A549 (cell line): ENCODE measurements at regions not wholly inside any gene's neighbourhood (a gene's known extent, or its start where the extent isn't known, plus 50 kb on each side); places are given as distances from the start of the nearest gene placed in this dataset.

Experiments
- ATAC-seq, 2 experiments: fragments of 200-7000 bp in 1 of 2; fragments of >200 bp in 1 of 2; cut with Nextera tagmentation in 1 of 2; cut with Tn5 transposase in 1 of 2; 3 replicates each; pipeline versions ENCODE4 v1.8.0 to v1.9.1; 2018 to 2020; ENCODE audit warnings: mild to moderate bottlenecking in 1 of 2, moderate library complexity in 1 of 2
- CTCF ChIA-PET: fragments of 300-600 bp; sonication (Branson Sonifier 250); formaldehyde crosslinking; extraction: SDS; loops from one replicate; lab custom pipeline; 2021; ENCODE audit warnings: antibody characterized with exemption, inconsistent platforms; lab: Yijun Ruan, JAX
- POLR2A ChIA-PET: fragments of 350-600 bp; formaldehyde crosslinking; extraction: SDS; loops from one replicate; lab custom pipeline; 2021; ENCODE audit warnings: antibody characterized with exemption, inconsistent platforms; lab: Yijun Ruan, JAX
- DNase-seq, 2 experiments: peaks; one replicate each; pipeline versions ENCODE4 v3.0.0 to v3.0.0-alpha.2; 2011 to 2016; ENCODE audit warnings: low read depth in 1 of 2, low spot score in 1 of 2
- FAIRE-seq: peaks from 2 replicates; lab custom pipeline; 2011; peaks lifted over from hg19 to GRCh38; lab: Jason Lieb, UNC
- H3K27ac ChIP-seq, 2 experiments: fragments of >200 bp; sonication (Bioruptor Twin); formaldehyde crosslinking; 3 replicates each; pipeline ENCODE4 v1.5.1; 2016 to 2017
- H3K4me1 ChIP-seq: fragments of >200 bp; sonication (Bioruptor Twin); formaldehyde crosslinking; 3 replicates; pipeline ENCODE4 v1.6.1; 2016
- H3K4me2 ChIP-seq: fragments of >200 bp; sonication (Bioruptor Twin); formaldehyde crosslinking; 3 replicates; pipeline ENCODE4 v1.6.1; 2016
- H3K4me3 ChIP-seq: fragments of >200 bp; sonication (Bioruptor Twin); formaldehyde crosslinking; 3 replicates; pipeline ENCODE4 v1.5.1; 2016
- H3K9me3 ChIP-seq: fragments of >200 bp; sonication (Bioruptor Twin); formaldehyde crosslinking; 3 replicates; pipeline ENCODE4 v1.6.1; 2016
- CEBPB ChIP-seq, 2 experiments: fragments of >200 bp in 1 of 2; sonication (Bioruptor Twin) in 1 of 2; formaldehyde crosslinking in 1 of 2; IDR thresholded peaks; 2 replicates each; pipeline ENCODE4 v1.6.1; 2012 to 2016
- ESRRA ChIP-seq: fragments of 150-350 bp; IDR thresholded peaks from 2 replicates; pipeline ENCODE4 v1.6.1; 2014; ENCODE audit warnings: mild to moderate bottlenecking, low read length, borderline replicate concordance
- FOSB ChIP-seq: fragments of 250-450 bp; sonication (Bioruptor Pico); IDR thresholded peaks from 2 replicates; pipeline ENCODE4 v1.5.0; 2020; ENCODE audit warnings: mild to moderate bottlenecking, moderate library complexity
- FOSL2 ChIP-seq, 2 experiments: fragments of 450-650 bp in 1 of 2; fragments of >200 bp in 1 of 2; sonication (Bioruptor Twin) in 1 of 2; formaldehyde crosslinking; IDR thresholded peaks; 2 replicates each; pipeline versions ENCODE4 v1.5.0 to v1.6.1; 2016 to 2020; ENCODE audit warnings: mild to moderate bottlenecking in 1 of 2, moderate library complexity in 1 of 2
- GATA3 ChIP-seq: IDR thresholded peaks from 2 replicates; pipeline ENCODE4 v1.6.1; 2012; ENCODE audit warnings: borderline replicate concordance
- HOXB13 ChIP-seq: fragments of 250-450 bp; sonication (Bioruptor Pico); IDR thresholded peaks from 2 replicates; pipeline ENCODE4 v1.5.0; 2020; ENCODE audit warnings: low read depth, mild to moderate bottlenecking, moderate library complexity
- JUNB ChIP-seq: fragments of >200 bp; sonication (Bioruptor Twin); formaldehyde crosslinking; IDR thresholded peaks from 2 replicates; pipeline ENCODE4 v1.6.1; 2016
- MAFK ChIP-seq: fragments of 450-650 bp; IDR thresholded peaks from 2 replicates; pipeline ENCODE4 v1.6.1; 2014; ENCODE audit not compliant: partially characterized antibody
- MYC ChIP-seq: IDR thresholded peaks from 2 replicates; pipeline ENCODE4 v1.6.1; 2012; ENCODE audit warnings: mild to moderate bottlenecking, inconsistent platforms, low read length, improper control_type of control experiment, borderline replicate concordance
- NFE2L2 ChIP-seq: fragments of 150-350 bp; conservative IDR thresholded peaks from 2 replicates; pipeline ENCODE4 v1.6.1; 2014; ENCODE audit warnings: low read length
- NPAS2 ChIP-seq: fragments of 250-450 bp; sonication (Bioruptor Pico); IDR thresholded peaks from 2 replicates; pipeline ENCODE4 v1.8.0; 2022; ENCODE audit warnings: mild to moderate bottlenecking, moderate library complexity, borderline replicate concordance
- POLR2AphosphoS2 ChIP-seq: conservative IDR thresholded peaks from 2 replicates; pipeline ENCODE4 v1.6.1; 2012; ENCODE audit warnings: low read length, improper control_type of control experiment, inconsistent platforms
- RFX5 ChIP-seq: fragments of 450-650 bp; IDR thresholded peaks from 2 replicates; pipeline ENCODE4 v1.7.1; 2014; ENCODE audit warnings: antibody characterized with exemption, mild to moderate bottlenecking, moderate library complexity
- SMC3 ChIP-seq: fragments of >200 bp; sonication (Bioruptor Twin); formaldehyde crosslinking; IDR thresholded peaks from 3 replicates; pipeline ENCODE4 v1.6.1; 2018; ENCODE audit warnings: inconsistent platforms
- TP53 ChIP-seq: fragments of 250-450 bp; sonication (Bioruptor Pico); IDR thresholded peaks from 2 replicates; pipeline ENCODE4 v1.5.0; 2021; ENCODE audit warnings: mild to moderate bottlenecking, moderate library complexity
- ZFP36 ChIP-seq: fragments of 450-650 bp; IDR thresholded peaks from 2 replicates; pipeline ENCODE4 v1.6.1; 2014; ENCODE audit warnings: borderline replicate concordance; ENCODE audit not compliant: partially characterized antibody
- WGBS: methylation state at CpG from one replicate; pipeline ENCODE4 v1.1.6; 2017; ENCODE audit errors: missing lambda C conversion rate; 5-methylcytosine and 5-hydroxymethylcytosine counted together
- TF ChIP-seq, protein P1 (sequence below): fragments of 450-650 bp; IDR thresholded peaks from 2 replicates; pipeline ENCODE4 v1.6.1; 2014; ENCODE audit warnings: antibody characterized with exemption
- TF ChIP-seq, protein P2 (sequence below): fragments of 250-450 bp; sonication (Bioruptor Pico); IDR thresholded peaks from 2 replicates; pipeline ENCODE4 v1.5.0; 2021; ENCODE audit warnings: mild to moderate bottlenecking, moderate library complexity, borderline replicate concordance
- TF ChIP-seq, protein P3 (sequence below): IDR thresholded peaks from 2 replicates; pipeline ENCODE4 v1.6.1; 2012
- TF ChIP-seq, protein P4 (sequence below): fragments of 200-600 bp; sonication (generic); IDR thresholded peaks from 2 replicates; pipeline ENCODE4 v1.6.1; 2016; ENCODE audit warnings: antibody characterized with exemption, mild to moderate bottlenecking, moderate library complexity

DNA sequence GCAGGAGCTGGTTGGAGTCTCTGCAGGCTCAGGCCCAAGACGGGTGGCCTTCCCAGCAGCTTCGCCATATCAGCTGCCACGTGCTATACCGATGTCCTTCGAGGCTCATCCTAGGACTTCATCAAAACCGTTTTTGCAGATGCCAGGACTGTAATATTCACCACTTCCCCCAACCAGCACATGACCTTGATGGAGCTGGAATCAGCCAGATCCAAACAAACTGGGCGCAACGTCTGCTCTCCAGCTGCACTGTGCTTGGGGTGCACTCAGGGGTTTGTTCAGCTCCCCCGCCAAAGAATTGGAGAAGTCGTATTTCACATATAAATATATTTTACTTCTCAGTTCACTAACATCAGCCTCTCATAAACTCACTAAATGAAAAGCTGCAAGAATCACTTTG, 149.5 kb upstream of the DIO3 start:
- TF ChIP-seq HOXB13 (CRISPR knock-in tag) (no peak), FOSB (CRISPR knock-in tag) (no peak), SMC3 (no peak), NPAS2 (no peak), RFX5 (no peak)
- TF ChIP-seq, protein P1, sequence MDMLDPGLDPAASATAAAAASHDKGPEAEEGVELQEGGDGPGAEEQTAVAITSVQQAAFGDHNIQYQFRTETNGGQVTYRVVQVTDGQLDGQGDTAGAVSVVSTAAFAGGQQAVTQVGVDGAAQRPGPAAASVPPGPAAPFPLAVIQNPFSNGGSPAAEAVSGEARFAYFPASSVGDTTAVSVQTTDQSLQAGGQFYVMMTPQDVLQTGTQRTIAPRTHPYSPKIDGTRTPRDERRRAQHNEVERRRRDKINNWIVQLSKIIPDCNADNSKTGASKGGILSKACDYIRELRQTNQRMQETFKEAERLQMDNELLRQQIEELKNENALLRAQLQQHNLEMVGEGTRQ: no peak

DNA sequence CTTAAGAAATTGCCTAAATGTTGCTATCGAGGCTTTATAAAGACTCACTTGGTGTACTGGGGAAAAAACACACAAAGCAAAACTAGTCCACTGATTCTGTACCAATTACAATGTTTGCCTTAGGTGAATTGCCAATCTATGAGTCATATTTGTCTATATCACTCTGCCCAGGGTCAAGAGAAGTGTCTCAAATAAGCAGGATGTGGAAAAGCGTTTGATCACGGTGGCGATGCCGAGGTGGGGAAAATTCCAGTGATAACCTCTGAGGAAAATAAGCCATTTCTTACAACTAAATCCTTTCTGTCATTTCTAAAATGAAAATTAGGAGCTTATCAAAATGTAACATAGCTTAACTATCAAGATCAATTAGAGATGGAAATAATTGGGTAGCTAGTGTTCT, 148.6 kb upstream of the DIO3 start:
- peak; percentile 93 for FAIRE-seq
- Histone ChIP-seq H3K4me1 (peaks cover 17% of the 10 kb centered on the region), H3K4me2 (peak overlapping the region; percentile 64), H3K4me3 (no peak overlapping the region), H3K9me3 (peaks cover 3% of the 10 kb centered on the region; the same call in 1 of the 3 replicates), H3K27ac (peak overlapping the region; percentile 0 to 63; a peak in 5 of 6 replicates)
- POLR2A ChIA-PET: no interaction called here
- ATAC-seq: peak in 1 of 2 experiments; percentile 72; a peak in 3 of 6 replicates
- CTCF ChIA-PET: no interaction called here
- DNase-seq: peak; percentile 46 to 63
- TF ChIP-seq, protein P2, sequence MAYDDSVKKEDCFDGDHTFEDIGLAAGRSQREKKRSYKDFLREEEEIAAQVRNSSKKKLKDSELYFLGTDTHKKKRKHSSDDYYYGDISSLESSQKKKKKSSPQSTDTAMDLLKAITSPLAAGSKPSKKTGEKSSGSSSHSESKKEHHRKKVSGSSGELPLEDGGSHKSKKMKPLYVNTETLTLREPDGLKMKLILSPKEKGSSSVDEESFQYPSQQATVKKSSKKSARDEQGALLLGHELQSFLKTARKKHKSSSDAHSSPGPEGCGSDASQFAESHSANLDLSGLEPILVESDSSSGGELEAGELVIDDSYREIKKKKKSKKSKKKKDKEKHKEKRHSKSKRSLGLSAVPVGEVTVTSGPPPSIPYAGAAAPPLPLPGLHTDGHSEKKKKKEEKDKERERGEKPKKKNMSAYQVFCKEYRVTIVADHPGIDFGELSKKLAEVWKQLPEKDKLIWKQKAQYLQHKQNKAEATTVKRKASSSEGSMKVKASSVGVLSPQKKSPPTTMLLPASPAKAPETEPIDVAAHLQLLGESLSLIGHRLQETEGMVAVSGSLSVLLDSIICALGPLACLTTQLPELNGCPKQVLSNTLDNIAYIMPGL (CRISPR knock-in tag): no peak
- TF ChIP-seq, protein P3, sequence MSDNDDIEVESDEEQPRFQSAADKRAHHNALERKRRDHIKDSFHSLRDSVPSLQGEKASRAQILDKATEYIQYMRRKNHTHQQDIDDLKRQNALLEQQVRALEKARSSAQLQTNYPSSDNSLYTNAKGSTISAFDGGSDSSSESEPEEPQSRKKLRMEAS: peak; percentile 17; the same call in 1 of the 2 replicates
- TF ChIP-seq ESRRA: no peak
- no peak for TF ChIP-seq POLR2AphosphoS2
- no peak for TF ChIP-seq MYC
- TF ChIP-seq GATA3: peak; percentile 69; the same call in 1 of the 2 replicates
- 0 out of 2 replicates have a peak, but pooled peaks have one; percentile 45 for TF ChIP-seq FOSL2 (IDR thresholded peaks at IDR 0.05)
- TF ChIP-seq FOSL2 (CRISPR knock-in tag; IDR thresholded peaks at IDR 0.05): peak; percentile 87
- TF ChIP-seq MAFK: no peak
- TF ChIP-seq CEBPB (IDR thresholded peaks at IDR 0.05): peak in 1 of 2 experiments; percentile 57; a peak in 1 of 4 replicates
- no peak for TF ChIP-seq NFE2L2
- TF ChIP-seq, protein P4, sequence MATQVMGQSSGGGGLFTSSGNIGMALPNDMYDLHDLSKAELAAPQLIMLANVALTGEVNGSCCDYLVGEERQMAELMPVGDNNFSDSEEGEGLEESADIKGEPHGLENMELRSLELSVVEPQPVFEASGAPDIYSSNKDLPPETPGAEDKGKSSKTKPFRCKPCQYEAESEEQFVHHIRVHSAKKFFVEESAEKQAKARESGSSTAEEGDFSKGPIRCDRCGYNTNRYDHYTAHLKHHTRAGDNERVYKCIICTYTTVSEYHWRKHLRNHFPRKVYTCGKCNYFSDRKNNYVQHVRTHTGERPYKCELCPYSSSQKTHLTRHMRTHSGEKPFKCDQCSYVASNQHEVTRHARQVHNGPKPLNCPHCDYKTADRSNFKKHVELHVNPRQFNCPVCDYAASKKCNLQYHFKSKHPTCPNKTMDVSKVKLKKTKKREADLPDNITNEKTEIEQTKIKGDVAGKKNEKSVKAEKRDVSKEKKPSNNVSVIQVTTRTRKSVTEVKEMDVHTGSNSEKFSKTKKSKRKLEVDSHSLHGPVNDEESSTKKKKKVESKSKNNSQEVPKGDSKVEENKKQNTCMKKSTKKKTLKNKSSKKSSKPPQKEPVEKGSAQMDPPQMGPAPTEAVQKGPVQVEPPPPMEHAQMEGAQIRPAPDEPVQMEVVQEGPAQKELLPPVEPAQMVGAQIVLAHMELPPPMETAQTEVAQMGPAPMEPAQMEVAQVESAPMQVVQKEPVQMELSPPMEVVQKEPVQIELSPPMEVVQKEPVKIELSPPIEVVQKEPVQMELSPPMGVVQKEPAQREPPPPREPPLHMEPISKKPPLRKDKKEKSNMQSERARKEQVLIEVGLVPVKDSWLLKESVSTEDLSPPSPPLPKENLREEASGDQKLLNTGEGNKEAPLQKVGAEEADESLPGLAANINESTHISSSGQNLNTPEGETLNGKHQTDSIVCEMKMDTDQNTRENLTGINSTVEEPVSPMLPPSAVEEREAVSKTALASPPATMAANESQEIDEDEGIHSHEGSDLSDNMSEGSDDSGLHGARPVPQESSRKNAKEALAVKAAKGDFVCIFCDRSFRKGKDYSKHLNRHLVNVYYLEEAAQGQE: no peak
- no peak for TF ChIP-seq ZFP36
- TF ChIP-seq JUNB: peak; percentile 61
- no peak for TF ChIP-seq TP53 (CRISPR knock-in tag)
- under 1% methylated on average over 5 of the region's 5 CpGs for WGBS

More for the DNA sequence above, 149.5 kb upstream of the DIO3 start:
- H3K4me2 ChIP-seq: peak overlapping the region; percentile 64; the same call in 1 of the 3 replicates
- 88% methylated on average over 10 of the region's 10 CpGs for WGBS
- H3K27ac ChIP-seq: peak overlapping the region in 1 of 2 experiments; percentile 63; a peak in 3 of 6 replicates
- peaks cover 17% of the 10 kb centered on the region for H3K4me1 ChIP-seq
- no peak for FAIRE-seq
- POLR2A ChIA-PET: no interaction called here
- no peaks in the 10 kb centered on the region for H3K9me3 ChIP-seq
- CTCF ChIA-PET: no interaction called here
- no peak for ATAC-seq
- H3K4me3 ChIP-seq: no peak overlapping the region
- no peak for DNase-seq
